Globus pallidus (tissue), 1 donor: ENCODE measurements at regions not wholly inside any gene's neighbourhood (a gene's known extent, or its start where the extent isn't known, plus 50 kb on each side); places are given as distances from the start of the nearest gene placed in this dataset.

Source experiments
- DNase-seq: peaks from one replicate; pipeline ENCODE4 v3.0.0-alpha.2; 2015; ENCODE audit warnings: low spot score

DNA sequence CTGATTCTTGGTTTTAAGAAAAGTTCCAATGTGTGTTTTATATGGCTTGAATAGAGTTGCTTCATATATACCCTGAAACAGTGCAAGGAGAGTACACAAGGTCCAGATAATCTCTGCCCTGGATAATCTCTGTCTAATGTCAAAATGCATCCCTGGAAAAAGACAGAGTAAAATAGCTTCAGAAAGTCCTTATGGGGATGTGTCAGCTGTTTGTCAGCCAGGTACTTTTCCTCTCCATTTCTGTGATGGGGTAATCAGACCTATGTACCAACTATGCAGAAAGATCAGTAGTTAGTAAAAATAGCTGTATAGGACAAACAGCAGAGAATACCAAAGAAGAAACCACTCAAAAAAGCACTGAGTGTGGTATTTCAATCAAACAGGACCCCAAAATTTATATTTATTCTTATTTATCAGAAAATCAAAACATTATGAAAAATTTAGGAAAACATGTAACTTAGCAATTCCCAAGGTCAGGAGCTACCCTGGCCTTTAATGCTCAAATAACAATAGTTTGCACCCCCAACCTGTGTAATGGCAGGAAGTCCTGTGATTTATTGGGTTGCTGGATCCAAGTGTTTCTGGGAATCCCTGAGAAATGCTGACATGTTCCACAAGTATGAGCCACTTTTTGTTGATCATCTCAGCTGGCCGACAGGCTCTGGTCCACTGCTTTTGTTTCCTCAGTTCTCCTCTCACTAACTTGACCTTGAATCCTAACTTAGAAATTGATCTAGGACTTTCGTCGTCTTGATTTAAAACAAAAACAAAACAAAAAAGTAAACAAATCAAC, 69.6 kb downstream of the MDH1 start:
- no peak for DNase-seq

GRCh38 chr2:63660060-63660459, 71.3 kb downstream of the MDH1 start:
- no peak for DNase-seq

GRCh38 chr2:63661076-63661475, 72.3 kb downstream of the MDH1 start:
- DNase-seq = no peak

- DNase-seq = no peak
These were observed 73.5 kb downstream of the MDH1 start for GRCh38 chr2:63662028-63662804.

GRCh38 chr2:63663013-63663864, 74.5 kb downstream of the MDH1 start:
- no peak for DNase-seq

GRCh38 chr2:63665091-63665490, 76.3 kb downstream of the MDH1 start:
- DNase-seq = no peak

DNA sequence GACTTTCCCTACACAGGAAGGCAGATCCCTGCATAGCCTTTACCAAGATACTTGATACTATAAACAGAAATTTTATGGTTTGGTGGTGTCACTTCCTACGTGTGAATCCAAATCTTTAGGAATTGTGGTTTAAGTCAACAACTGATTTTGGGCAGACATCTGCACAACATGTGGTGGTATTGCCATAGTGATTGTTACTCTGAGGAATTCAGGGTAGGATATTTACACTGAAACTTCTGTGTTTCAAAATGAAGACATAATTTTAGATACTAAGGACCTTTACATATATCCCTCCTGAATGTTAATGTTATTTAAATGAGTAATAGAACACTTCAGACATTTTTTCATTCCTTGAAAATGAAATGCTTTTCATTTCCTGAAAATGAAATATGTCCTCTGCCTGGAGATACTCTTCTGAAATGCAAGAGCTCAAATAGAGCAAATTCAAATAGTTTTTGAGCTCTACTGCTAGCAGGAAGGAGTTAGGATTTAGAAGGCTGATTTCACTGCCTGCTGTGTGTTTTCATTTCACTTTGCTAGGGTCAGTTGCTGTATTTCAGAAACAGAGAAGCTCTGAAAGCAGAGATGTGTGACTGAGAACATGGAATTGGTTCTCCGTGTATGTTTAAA, 77.2 kb downstream of the MDH1 start:
- DNase-seq = no peak

DNA sequence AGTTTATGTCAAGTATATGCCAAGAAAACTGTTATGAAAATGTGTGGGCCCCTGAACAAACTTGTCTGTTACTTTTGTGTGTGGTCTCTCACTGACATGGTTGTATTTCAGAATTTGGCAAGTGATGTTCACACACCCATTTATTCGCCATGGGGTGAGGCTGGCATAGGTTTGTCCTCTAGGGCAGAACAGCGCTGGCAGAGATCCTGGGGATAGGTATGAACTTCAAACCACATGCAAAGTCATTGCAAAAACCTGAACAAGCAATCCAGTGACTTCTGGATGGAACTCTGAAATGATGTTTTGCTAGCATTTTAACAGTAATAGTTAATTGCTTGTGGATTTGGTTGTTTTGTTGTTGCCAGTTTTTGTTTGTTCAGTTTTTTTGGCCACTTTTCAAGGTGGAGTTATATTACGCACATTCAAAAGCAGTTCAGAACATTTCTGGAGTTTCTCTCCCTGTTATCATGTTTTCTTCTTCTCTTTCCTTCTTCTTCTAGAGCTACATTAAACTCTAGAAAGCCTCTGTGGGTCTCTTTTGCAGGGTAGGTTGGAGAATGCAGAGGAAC, 78.5 kb downstream of the MDH1 start:
- no peak for DNase-seq

GRCh38 chr2:63668000-63668399, 79.2 kb downstream of the MDH1 start:
- DNase-seq = no peak

GRCh38 chr2:63668466-63668865, 79.7 kb downstream of the MDH1 start:
- no peak for DNase-seq

DNA sequence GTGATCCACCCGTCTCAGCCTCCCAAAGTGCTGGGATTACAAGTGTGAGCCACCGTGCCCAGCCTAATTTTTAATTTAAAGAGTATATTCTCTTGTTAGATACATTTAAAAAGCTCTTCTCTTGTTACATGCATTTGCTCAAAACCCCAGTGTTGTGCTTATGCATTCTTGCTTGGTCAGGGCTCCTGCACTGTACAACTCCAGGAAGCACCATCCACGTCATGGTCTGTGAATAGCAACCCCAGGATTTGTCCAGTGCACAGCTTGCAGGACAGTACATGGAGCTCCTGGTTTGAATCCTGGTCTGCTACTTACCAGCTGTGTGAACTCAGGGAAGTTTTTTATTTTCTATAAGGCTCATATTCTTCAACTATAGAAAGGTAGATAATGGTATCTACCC, 80.8 kb downstream of the MDH1 start:
- no peak for DNase-seq

DNA sequence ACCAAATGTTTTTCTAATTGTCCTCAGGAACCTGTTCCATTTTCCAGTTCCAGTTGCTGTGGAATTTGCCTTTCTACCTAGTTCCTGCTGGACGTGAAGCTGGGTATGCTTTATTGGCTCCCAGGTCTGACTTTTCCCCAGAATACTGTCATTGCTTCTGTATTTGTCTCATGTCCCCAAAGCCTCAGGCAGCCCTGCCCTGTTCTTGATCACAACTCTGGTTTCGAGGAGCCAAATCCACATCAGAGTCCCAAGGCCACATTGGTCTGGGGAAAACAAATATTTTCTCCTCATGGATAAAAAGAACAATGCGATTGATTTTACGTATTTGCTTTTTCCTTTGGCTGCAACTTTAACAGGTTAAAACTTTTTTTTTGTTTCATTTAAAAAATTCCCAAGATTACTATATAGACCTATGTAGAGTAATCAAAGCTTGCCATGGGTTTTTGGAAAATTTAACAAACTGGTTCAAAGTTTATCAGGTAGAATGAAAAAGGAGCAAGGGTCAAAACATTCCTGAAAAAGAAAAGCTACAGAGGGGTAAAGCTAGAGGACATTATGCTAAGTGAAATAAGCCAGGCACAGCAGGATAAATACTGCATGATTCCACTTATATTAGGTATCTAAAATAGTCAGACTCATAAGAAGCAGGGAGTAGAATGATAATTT, 85.2 kb downstream of the MDH1 start:
- DNase-seq = no peak

DNA sequence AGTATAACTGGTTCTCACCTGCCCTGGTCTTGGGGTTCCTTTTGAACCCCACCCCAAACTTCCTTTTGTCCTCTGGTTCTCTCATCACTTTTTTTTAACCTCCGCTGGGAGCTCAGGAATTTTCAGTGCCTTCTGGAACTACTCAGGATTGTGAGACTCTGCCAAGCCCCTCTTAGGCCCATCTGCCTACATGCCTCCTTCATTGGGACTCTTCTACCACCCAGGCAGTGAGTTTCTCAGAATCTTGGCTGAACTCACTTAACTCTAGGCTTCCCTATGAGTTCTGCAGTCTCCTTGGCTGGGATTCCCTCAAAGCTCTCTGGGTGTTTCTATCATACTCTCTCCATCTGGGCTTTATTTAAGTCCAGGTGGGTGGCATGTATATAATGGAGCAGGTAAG, 86.3 kb downstream of the MDH1 start:
- DNase-seq = no peak

GRCh38 chr2:63676135-63676534, 87.4 kb downstream of the MDH1 start:
- DNase-seq = no peak

- DNase-seq = no peak
These were observed 89.3 kb downstream of the MDH1 start for GRCh38 chr2:63678085-63678484.

GRCh38 chr2:63678551-63678950, 89.8 kb downstream of the MDH1 start:
- DNase-seq = no peak

DNA sequence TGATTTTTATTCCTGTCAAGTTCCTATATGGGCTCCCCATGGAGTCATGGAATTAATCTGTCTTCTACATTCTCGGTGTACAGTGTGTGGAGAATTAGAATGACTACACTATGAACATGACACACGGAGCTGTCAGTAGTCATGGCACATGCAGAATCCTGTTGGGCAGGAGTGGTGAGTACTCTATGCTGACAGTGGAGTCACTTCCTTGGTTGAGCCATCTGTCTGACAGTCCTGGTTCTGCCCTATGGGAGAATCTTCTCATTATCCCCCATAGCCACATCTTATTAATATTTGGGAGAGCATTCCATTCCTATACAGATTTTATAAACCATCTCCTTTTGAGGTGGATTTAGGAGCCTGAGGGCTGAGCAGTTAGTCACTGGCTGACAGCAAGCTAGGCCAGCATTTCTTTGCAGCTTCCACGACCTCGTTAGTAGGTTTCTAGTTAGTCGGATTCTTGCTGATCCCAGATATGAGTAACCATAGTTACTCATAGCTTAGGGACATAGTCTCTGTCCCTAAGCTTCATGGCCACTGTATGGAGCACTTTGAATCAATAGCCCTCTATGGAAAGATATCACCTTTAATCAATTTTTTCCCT, 90.6 kb downstream of the MDH1 start:
- DNase-seq = no peak

DNA sequence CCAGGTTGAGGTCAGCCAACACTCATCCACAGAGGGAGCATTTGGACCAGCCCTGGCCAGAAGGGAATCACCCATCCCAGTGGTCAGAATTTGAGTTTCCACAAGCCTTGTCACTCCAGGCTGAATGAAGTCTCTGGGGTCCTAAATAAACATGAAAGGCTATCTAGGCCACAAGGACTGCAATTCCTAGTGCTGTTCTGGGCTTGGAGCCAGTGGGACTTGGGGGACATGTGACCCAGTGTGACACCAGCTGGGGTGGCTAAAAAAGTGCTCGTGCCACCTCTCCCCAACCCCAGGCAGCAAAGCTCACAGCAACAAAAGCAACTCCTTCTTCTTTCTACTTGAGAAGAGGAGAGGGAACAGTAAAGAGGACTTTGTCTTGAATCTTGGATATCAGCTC, 91.7 kb downstream of the MDH1 start:
- DNase-seq = no peak

DNA sequence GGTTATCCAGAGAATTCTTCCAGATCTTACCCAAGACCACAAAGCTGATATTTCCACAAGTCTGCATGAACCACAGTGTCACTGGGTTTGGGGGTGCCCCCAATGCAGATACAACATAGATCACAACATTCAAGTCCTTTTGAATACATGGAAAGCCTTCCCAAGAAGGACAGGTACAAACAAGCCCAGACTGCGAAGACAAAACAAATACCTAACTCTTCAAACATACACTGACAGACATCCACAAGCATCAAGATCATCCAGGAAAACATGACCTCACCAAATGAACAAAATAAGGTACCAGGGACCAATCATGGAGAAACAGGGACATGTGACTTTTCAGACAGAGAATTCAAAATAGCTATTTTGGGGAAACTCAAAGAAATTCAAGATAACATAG, 93.1 kb downstream of the MDH1 start:
- no peak for DNase-seq

DNA sequence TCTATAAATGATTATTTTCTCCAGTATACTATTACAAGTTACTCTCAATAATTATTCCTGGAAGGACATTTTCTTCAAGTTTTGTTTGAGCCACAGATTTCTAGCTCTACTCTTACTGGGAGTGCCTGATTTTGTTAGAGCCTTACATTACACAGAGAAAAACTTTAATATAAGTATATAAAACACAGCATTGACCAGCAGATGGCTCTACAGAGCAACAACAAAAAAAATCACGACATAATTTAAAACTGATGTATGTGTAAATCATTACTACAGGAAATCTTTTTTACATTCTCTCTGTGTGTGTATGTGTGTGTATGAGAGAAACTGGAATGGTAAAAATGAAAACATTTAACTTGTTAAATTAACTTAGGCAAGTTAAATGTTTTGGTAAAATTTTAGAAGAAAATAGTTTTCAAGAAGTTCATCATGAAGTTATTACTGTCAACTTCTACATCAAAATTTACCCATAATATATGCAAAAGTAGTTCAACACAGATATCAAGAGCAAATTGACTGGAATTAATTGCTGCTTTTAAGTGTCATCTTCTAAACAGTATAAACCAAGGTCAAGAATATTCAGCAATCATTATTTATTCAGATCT, 103.3 kb downstream of the MDH1 start:
- DNase-seq = peak; percentile 24
